ENCODE measurements at regions not wholly inside any gene's neighbourhood (a gene's known extent, or its start where the extent isn't known, plus 50 kb on each side); places are given as distances from the start of the nearest gene placed in this dataset.

GRCh38 chr2:66343259-66343658 is 91.7 kb upstream of the MEIS1 start:
- Histone ChIP-seq H3K4me3 (ENCODE audit: low read length) (no peak overlapping the region), H3K36me3 (replicated peaks; ENCODE audit: insufficient read depth, low read length) (no peaks in the 10 kb centered on the region), H3K27ac (ENCODE audit: low read length) (no peak overlapping the region), H3K9me3 (replicated peaks; ENCODE audit: insufficient read depth, low read length) (no peaks in the 10 kb centered on the region), H3F3A (ENCODE audit: insufficient read depth, low read length) (no peaks in the 10 kb centered on the region), H3K4me1 (ENCODE audit: low read length) (no peaks in the 10 kb centered on the region), H3K27me3 (replicated peaks; ENCODE audit: insufficient read depth, low read length) (no peaks in the 10 kb centered on the region), H2AFZ (ENCODE audit: low read length) (no peak overlapping the region), H4K20me1 (ENCODE audit: insufficient read depth, low read length) (no peaks in the 10 kb centered on the region), H3K9me2 (replicated peaks; ENCODE audit: insufficient read depth, low read length) (no peaks in the 10 kb centered on the region), H3K79me2 (ENCODE audit: low read length) (no peaks in the 10 kb centered on the region), H3K4me2 (ENCODE audit: low read depth, low read length) (no peak overlapping the region), H3K9ac (ENCODE audit: low read length) (no peak overlapping the region)
- no peak for DNase-seq
- TF ChIP-seq CTCF (IDR thresholded peaks at IDR 0.05; ENCODE audit: low read length): no peak

GRCh38 chr2:66340521-66340920 is 94.4 kb upstream of the MEIS1 start:
- TF ChIP-seq EZH2 (optimal IDR thresholded peaks at IDR 0.05; ENCODE audit: low read depth, low read length) (no peak), CTCF (IDR thresholded peaks at IDR 0.05; ENCODE audit: low read length) (no peak), EZH2phosphoT487 (IDR thresholded peaks at IDR 0.05; ENCODE audit: low read length) (no peak)
- H2AFZ ChIP-seq (ENCODE audit: low read length): no peak overlapping the region
- no peaks in the 10 kb centered on the region for H3K79me2 ChIP-seq (ENCODE audit: low read length)
- no peak overlapping the region for H3K4me3 ChIP-seq (ENCODE audit: low read length)
- H3K9me2 ChIP-seq (replicated peaks; ENCODE audit: insufficient read depth, low read length): no peaks in the 10 kb centered on the region
- H3F3A ChIP-seq (ENCODE audit: insufficient read depth, low read length): no peaks in the 10 kb centered on the region
- H3K36me3 ChIP-seq (replicated peaks; ENCODE audit: insufficient read depth, low read length): no peaks in the 10 kb centered on the region
- DNase-seq: no peak
- H3K27me3 ChIP-seq (replicated peaks; ENCODE audit: insufficient read depth, low read length): no peaks in the 10 kb centered on the region
- no peaks in the 10 kb centered on the region for H3K9me3 ChIP-seq (replicated peaks; ENCODE audit: insufficient read depth, low read length)
- H3K9ac ChIP-seq (ENCODE audit: low read length): no peak overlapping the region
- H3K4me2 ChIP-seq (ENCODE audit: low read depth, low read length): no peak overlapping the region
- H3K27ac ChIP-seq (ENCODE audit: low read length): no peak overlapping the region
- H4K20me1 ChIP-seq (ENCODE audit: insufficient read depth, low read length): no peaks in the 10 kb centered on the region
- H3K4me1 ChIP-seq (ENCODE audit: low read length): no peaks in the 10 kb centered on the region

- Histone ChIP-seq H3K9me3 (replicated peaks; ENCODE audit: insufficient read depth, low read length) (no peaks in the 10 kb centered on the region), H3K4me2 (ENCODE audit: low read depth, low read length) (no peak overlapping the region), H2AFZ (ENCODE audit: low read length) (no peak overlapping the region), H3K4me3 (ENCODE audit: low read length) (no peak overlapping the region), H3F3A (ENCODE audit: insufficient read depth, low read length) (no peaks in the 10 kb centered on the region), H3K27ac (ENCODE audit: low read length) (no peak overlapping the region), H3K79me2 (ENCODE audit: low read length) (no peaks in the 10 kb centered on the region), H3K36me3 (replicated peaks; ENCODE audit: insufficient read depth, low read length) (no peaks in the 10 kb centered on the region), H3K9ac (ENCODE audit: low read length) (no peak overlapping the region), H3K4me1 (ENCODE audit: low read length) (no peaks in the 10 kb centered on the region), H4K20me1 (ENCODE audit: insufficient read depth, low read length) (no peaks in the 10 kb centered on the region), H3K9me2 (replicated peaks; ENCODE audit: insufficient read depth, low read length) (no peaks in the 10 kb centered on the region), H3K27me3 (replicated peaks; ENCODE audit: insufficient read depth, low read length) (no peaks in the 10 kb centered on the region)
- peak; percentile 52 for DNase-seq
- TF ChIP-seq EZH2phosphoT487 (IDR thresholded peaks at IDR 0.05; ENCODE audit: low read length) (no peak), EZH2 (optimal IDR thresholded peaks at IDR 0.05; ENCODE audit: low read depth, low read length) (no peak), CTCF (IDR thresholded peaks at IDR 0.05; ENCODE audit: low read length) (no peak)
Measured at GRCh38 chr2:66334237-66335029, 100.5 kb upstream of the MEIS1 start.
